HG02759 (cell line): ENCODE measurements at regions not wholly inside any gene's neighbourhood (a gene's known extent, or its start where the extent isn't known, plus 50 kb on each side); places are given as distances from the start of the nearest gene placed in this dataset.
"Not testable (repeated sequence)": the region's sequence is repeated elsewhere in the genome, so short reads cannot be mapped to it uniquely, and the experiment has no call there.

Experiments
- ATAC-seq: cut with Tn5 transposase; IDR thresholded peaks from one replicate; pipeline ENCODE4 v1.9.1; 2021; ENCODE audit warnings: mild to moderate bottlenecking, moderate library complexity; ENCODE audit not compliant: unreplicated experiment

DNA sequence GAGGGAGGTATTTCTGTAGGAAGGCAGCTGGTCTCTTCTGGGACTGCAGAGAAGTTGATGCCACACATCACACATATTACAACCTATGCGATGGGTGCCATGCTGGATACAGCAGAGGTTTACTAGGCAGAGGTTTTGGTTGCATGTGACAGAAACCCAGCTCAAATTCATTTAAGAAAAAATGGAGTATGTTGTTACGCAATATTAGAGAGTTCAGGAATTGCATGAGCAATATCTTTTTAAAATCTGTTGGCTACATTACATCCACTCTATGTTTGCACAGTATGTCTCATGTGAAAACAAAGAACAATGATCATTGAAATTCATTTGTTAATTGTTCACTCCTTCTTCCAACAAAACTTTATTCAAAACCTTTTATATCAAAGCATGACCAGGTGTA, 425.2 kb downstream of the RWDD3 start:
- no peak for ATAC-seq

DNA sequence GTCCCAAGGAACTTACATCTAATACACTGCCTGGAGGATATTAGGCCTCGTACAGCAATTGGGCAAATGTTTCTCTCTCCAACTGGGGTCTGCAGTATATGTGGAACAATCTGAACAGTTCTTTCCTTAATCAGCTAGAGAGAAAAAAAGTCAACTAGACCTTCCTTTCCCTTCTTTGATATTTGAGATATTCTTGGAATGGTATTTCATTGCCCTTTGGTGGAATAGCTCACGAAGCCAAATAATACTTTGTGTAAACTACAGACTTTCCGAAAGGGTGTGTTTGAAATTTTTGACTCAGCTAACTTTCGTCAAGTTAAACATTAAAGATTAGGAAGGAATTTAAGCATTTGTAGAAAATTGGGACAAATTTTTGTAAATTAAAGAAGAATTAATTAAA, 425.6 kb downstream of the RWDD3 start:
- ATAC-seq, result no peak

DNA sequence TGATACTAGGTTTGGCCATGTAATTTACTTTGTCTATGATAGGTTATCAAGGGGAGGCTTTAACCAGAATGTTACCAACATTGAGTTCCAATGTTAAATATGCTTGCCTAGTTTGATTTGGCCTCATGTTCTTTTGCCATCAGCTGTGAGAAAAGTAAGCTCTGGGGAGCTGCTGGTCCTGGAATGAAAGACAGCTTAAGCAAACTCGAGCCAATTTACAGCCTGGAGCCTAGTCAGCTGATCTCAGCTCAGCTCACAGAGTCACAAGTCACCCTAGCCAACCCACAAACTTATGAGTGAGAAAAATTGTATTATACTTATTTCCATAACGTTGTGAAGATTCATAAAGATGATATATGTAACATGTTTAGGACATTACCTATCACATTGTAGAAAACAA, 426.7 kb downstream of the RWDD3 start:
- ATAC-seq, result no peak

DNA sequence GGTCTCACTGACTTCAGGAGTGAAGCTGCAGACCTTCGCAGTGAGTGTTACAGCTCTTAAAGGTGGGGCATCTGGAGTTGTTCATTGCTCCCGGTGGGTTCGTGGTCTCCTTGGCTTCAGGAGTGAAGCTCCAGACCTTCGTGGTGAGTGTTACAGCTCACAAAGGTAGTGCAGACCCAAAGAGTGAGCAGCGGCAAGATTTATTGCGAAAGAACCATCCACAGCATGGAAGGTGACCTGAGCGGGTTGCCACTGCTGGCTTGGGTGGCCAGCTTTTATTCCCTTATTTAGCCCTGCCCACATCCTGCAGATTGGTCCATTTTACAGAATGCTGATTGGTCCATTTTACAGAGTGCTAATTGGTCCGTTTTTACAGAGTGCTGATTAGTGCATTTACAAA, 429.5 kb downstream of the RWDD3 start:
- not testable (repeated sequence) for ATAC-seq

DNA sequence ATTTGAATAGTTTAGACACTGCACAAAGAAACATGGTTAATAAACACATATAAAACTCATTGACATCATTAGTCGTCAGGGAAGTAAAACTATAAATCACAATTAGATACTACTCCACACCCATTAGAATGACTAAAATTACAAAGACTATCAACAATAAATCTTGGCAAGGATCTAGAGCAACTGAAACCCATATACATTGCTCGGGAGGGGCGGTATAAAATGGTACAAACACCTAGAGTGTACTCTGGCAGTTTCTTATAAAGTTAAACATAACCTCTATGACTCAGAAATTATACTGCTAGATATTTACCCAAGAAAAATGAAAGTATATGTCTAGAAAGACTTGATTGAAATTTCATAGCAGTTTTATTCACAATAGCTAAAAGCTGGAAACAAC, 434.2 kb downstream of the RWDD3 start:
- no peak for ATAC-seq

DNA sequence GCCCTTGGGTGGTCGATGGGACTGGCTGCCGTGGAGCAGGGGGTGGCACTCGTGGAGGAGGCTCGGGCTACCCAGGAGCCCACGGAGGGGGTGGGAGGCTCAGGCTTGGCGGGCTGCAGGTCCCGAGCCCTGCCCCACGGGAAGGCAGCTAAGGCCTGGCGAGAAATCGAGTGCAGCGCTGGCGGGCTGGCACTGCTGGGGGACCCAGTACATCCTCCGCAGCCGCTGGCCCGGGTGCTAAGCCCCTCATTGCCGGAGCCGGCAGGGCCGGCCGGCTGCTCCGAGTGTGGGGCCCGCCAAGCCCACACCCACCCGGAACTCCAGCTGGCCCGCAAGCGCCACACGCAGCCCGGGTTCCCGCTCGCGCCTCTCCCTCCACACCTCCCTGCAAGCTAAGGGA, 435.6 kb downstream of the RWDD3 start:
- ATAC-seq, result not testable (repeated sequence)

DNA sequence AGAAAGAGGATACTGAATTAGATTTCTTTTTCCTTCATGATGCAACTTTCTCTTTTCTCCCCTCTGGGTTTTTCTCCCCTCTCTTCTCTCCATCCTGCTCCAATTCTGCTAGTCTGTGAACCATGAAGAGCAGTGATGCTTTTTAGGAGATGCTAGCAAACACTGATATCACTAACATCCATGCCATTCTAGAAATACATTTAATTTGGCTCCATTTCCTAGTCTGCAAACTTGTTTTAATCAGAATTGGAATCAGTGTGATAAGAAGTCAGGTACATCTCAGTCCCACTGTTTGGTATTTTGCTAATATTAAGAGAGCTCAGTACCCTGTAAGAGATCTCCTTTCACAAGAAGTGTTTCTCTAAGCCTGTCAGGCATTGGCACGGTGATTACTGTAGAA, 437.1 kb downstream of the RWDD3 start:
- ATAC-seq, result no peak

DNA sequence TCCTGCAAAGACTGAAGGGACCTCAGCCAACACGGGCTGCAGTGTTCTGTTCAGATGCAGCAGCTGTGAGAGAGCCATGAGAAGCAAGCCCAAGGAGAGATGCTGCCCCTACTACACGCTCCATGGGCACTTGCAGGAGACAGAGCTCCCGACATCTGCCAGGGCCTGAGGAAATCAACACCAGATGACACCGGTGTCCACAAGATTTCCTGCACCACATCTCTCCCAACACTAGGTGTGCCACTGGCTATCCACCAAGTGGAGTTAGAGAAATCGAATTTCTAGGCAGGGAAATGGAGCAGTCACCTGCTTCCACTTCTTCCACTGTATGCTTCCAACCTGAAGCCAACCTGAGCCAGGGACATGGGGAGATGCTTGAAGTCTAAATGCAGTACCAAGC, 445.3 kb downstream of the RWDD3 start:
- no peak for ATAC-seq

DNA sequence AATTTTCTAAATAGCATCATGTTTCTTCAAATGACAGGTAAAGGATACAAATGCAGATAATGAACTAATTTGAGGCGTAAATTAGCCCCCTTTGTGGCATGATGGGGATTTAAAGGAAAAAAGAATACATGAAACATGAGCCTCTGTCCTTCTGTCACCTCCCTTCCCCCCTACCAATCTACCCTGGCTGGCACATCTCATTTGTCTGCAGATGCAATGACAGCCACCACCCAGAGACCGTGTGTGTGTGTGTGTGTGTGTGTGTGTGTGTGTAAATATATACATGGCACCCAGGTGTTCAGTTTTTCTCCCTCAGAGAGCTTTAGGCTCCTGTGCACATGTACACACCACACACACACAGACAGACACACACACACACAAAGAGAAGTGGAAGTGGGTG, 451.1 kb downstream of the RWDD3 start:
- no peak for ATAC-seq

DNA sequence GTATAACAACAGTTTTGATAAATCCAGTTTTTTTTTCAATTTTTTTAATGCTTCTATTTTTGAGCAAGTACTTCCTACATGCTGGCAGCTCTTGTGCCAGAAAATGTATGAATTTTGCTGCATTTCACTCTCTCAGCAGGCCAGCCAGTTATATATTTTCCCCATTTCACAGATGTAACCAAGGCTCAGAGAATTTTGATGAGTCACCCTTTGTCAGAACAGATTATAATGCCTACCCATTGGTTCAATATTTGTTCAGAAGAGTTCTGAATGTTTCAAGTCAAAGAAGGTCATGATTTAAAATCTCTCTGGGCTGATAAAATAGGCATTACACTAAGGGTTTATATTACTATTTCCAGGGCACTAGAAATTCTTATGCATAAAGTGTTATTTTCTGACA, 452.2 kb downstream of the RWDD3 start:
- no peak for ATAC-seq

DNA sequence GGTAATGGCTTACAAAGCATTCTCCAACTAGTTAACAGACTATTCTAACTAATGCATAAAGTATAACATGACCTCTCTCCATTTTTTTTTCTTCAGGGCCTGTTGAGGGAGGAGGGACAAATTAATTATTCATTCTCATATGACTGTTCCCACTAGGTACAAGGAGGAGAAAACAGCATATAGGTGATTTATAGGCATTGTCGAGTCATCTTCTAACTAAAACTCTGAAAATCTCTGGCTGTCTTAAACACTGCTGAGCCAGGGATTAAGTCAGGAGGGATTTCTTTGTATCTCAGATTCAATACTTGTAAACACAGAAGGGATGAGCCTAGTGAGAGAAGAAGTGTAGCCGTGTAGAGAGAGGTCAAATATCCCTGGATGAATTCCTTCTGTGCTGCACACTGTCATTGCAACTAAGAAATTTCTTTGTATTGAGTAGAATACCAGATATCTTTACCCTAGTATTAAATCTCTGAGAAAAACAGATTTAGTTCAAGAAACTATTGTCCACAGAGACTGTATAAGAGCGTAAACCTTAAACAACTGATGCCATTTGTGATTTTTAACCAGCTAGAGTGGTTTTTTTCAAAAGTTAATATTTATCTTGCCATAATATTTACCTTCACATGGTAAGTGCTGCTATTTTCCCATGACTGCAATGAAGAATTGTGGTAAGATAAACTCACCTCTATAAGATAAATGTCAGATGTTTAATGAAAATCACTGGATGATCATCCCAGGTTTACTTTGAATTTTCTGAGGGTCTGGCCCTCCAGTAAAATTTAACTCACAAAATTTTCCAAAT, 465.3 kb downstream of the RWDD3 start:
- ATAC-seq, result no peak

DNA sequence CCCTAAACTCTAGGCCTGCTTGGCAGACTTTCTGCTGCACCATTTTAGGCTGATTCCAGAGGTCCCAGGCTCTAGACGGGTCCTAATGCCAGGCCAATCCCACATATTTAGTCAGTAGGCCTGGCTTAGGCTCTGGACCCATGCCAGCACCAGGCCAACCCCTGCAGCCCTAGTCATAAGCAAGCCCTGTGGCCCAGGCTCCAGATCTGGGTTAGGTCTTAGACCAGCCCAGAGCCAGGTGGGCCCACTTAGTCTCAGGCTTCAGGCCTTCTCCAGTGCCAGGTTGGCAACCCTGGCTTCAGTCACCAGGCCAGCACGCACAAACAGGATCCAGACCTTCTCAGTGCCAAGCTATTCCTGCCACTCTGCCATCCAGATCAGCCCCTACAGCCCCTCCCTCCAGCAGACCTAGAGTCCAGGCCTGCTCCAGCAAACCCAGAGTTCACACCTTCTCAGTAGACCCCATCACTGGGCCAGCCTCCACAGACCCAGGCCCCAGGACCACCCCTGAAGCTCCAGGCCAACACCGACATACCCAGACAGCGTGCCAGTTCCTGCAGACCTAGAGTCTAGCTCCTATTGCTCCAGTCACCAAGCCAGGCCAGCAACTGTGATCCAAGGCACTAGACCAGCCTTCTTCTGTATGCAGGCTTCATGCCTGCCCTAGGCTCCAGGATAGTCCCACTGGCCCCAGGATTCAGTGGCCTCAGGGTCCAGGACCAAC, 467.6 kb downstream of the RWDD3 start:
- no peak for ATAC-seq

DNA sequence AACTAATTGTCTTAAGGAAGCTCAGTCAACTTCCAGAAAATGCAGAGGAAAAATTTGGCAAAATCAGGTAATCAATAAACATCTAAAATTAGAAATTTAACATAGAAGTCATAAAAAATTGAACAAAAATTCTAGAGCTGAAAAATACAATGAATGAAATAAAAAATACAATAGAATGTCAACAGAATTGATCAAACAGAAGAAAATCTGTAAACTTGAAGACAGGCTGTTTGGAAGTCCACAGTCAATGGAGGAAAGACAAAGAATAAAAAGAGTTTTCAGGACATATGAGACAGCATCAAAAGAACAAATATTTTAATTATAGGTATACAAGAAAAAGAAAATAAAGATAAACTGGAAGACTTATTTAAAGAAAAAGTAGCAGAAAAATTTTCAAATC, 469.0 kb downstream of the RWDD3 start:
- no peak for ATAC-seq

DNA sequence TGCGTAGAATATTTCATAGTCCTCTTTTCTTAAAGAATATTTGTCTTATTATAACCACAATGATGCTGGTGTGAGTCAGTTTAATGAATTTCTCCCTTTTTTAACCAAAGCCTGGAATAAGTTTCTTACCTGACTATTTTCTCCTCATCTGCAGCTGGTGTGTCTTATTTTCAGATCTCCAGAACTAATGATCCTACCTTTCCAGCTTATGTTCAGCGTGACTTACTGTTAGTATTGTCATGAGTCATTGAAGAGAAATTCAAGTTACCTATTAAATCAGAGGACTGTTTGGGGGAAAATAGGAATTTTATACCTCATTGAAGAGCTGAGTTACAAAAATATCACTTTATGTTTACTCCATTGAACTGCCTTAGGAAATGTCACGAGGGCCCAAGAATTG, 482.1 kb downstream of the RWDD3 start:
- no peak for ATAC-seq

DNA sequence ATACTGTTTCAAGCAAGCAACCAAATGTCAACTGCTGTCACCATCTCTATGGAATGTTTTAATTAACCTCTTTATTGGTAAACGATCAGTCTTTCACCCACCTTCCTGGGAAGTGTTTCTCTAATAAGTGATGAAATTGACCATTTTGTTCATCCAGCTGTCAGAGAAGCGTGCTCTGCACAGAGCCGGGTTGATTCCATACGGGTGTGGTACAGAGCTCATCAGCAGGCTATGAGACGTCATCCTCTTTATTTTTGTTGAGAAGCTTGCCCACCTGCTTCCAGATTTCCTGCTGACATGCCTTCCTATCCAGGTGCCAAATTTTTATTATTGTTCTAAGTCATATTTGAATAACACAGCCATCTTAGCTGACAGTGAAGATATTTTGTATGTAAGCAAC, 482.5 kb downstream of the RWDD3 start:
- ATAC-seq, result no peak

DNA sequence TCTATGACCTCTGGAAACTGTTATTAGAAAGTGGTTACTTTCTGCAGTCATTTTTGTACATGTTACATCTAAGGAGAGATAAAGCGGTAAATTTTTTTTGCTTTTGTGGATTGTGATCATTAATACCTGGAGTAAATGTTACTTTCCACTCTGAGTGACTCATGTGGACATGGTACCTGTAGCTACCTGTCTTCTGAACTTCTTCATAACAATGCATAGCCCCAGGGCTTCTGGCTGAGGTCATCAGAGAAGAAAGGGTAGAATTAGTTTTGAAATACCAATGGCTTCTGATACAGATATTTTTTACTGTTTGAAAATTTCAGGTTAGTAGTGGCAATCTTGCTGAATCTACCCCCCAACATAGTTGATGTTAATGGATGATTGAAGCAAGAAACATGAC, 489.3 kb downstream of the RWDD3 start:
- no peak for ATAC-seq

DNA sequence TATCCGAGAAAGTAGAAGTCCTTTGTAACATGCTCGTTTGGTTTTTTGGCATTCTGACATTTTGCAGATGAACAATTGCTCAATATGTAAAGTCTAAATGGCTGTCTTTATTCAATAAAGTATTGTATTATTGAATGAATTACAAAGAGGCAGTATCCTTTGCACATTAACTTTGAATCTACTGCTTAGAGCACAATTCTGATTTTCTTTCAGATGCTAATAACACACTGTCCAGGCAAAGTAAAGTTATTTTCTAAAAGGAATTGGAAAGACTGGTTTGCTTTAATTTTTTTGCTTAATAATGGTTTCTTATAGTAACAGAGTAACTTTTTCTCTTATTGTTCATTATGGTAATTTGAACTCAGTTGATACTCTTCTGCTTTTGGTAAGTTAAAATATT, 494.8 kb downstream of the RWDD3 start:
- no peak for ATAC-seq

DNA sequence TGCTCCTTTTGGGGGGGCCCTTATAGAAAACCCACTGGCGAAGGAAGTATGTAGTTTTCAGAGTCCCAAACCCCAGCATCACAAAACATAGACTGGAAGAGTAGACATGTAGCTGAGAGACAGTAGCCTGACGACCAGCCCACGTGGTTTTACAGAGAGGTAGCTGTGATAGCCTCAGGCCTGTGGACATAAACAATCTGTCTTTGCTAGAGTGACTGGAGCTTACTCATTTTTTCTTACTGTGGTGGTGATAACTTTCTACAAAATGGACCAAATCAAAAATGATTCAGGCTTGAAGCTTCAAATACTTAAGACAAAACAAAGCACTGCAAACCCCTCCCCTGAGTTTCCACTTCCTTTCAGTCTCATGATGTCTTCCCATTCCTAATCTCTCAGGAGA, 497.0 kb downstream of the RWDD3 start:
- no peak for ATAC-seq

DNA sequence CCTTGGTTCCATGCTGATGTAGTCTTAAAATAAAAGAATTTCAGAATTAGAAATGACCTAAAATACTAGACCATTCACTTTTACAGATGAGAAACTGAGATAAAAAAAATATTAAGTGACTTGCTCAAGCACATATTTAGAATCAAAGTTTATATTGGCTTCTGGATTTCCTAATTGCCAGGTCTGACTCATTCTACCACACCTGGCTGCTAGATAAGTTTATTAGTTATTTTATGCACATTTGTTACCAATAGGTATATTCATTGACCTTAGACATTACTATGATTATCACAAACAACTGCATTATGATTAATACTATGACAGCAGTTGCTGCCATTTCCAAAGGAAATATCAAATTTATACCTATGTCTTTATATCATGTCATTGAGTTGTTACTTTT, 497.5 kb downstream of the RWDD3 start:
- ATAC-seq, result no peak

DNA sequence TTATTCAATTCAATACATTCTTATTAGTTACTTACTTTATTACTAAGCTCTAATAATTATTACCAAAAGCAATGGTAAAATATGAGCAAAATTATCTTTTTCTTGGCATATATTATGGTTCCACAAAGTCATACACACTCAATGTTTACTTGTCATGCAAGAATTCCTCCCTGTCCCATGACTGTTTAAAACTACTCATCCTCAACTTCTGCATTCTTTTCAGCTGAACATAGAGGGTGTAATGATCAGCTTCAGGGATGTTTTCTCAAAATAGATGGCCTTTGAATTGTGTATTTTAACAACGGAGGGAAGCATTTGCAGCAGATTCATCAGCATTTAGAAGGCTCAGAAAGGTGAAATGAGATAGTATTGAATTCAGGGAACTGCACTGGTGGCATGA, 499.0 kb downstream of the RWDD3 start:
- no peak for ATAC-seq

DNA sequence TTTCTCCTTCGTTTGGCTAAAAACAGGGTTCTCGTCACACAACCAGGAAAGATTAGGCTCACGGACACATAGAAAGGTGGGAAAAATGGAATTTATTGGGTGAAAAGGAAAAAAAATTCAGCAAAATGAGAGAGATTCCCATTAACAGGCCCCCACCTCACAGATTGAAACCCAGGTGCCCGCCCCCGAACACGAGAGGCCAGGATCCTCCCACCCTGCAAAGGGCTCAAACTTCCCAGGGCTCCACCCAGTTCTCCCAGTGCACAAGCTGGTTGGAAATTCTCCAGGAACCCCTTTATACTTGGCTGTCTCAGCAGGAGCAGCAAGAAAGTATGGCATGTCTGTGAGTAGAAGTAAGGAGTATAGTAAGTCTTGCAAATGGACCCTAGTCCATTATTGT, 499.7 kb downstream of the RWDD3 start:
- ATAC-seq, result no peak

DNA sequence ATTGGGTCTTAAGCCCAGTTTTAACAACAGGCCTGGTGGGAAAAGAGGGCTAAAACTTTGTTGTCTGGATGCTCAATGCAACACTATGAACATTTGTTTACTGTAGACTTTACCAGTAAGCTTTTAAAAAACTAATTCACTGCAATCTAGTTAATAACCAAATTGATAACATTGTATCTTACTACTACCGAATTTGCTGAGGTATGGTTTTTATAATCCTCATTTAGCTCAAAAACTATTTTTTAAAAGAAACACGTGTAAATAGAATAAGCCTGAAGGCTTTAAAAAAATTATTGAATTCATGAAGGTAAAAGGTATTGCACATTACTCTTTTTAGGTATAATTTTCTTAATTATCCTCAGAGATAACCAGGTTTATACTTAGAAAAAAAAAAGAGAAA, 500.6 kb downstream of the RWDD3 start:
- ATAC-seq, result no peak
